ENCODE measurements at regions not wholly inside any gene's neighbourhood (a gene's known extent, or its start where the extent isn't known, plus 50 kb on each side); places are given as distances from the start of the nearest gene placed in this dataset.

- no peak for TF ChIP-seq TBP (IDR thresholded peaks at IDR 0.05; ENCODE audit: low read depth, low read length)
- Histone ChIP-seq H4K91ac (replicated peaks; ENCODE audit: insufficient read length, low read length) (no peak overlapping the region), H4K8ac (ENCODE audit: extremely low read depth, insufficient read depth, low read length) (no peak overlapping the region), H3K4me3 (ENCODE audit: extremely low read depth in 1 of 4, insufficient read depth in 2 of 4, low read depth in 3 of 4, low read length in 4 of 4) (no peak overlapping the region), H3K14ac (ENCODE audit: insufficient read length) (no peak overlapping the region), H3K4ac (replicated peaks; ENCODE audit: insufficient read length, low read depth, low read length) (no peak overlapping the region), H3K23me2 (ENCODE audit: low read depth, low read length) (no peaks in the 10 kb centered on the region), H3K4me2 (ENCODE audit: insufficient read depth in 1 of 2, low read depth in 2 of 2, low read length in 2 of 2) (no peak overlapping the region), H2BK120ac (replicated peaks; ENCODE audit: low read depth, low read length) (no peak overlapping the region), H3K23ac (ENCODE audit: insufficient read length) (no peak overlapping the region), H3K79me1 (ENCODE audit: low read depth, low read length) (no peaks in the 10 kb centered on the region), H3K27me3 (replicated peaks in 1 of 4; ENCODE audit: control insufficient read depth in 3 of 4, extremely low read depth in 1 of 4, insufficient read depth in 3 of 4, low read length in 3 of 4) (no peaks in the 10 kb centered on the region), H4K5ac (ENCODE audit: insufficient read length, low read depth, low read length) (no peak overlapping the region), H2AFZ (ENCODE audit: low read length) (no peak overlapping the region), H2BK5ac (ENCODE audit: low read depth, low read length) (no peak overlapping the region), H2BK15ac (ENCODE audit: low read length) (no peak overlapping the region), H2AK5ac (ENCODE audit: low read depth, low read length) (no peak overlapping the region), H3K18ac (ENCODE audit: extremely low read depth, low read length) (no peak overlapping the region), H3K79me2 (ENCODE audit: control insufficient read depth in 1 of 2, insufficient read depth in 2 of 2, low read length in 2 of 2) (no peaks in the 10 kb centered on the region), H4K20me1 (replicated peaks in 1 of 2; ENCODE audit: control insufficient read depth in 1 of 2, insufficient read depth in 2 of 2, low read length in 2 of 2) (no peaks in the 10 kb centered on the region), H3K9me3 (ENCODE audit: insufficient read depth in 2 of 2, low read depth in 1 of 2, low read length in 1 of 2) (no peaks in the 10 kb centered on the region), H2BK12ac (ENCODE audit: low read depth, low read length) (no peak overlapping the region), H3K4me1 (replicated peaks in 1 of 4; ENCODE audit: control insufficient read depth in 3 of 4, insufficient read depth in 4 of 4, low read length in 3 of 4) (peaks cover 0 to 3% (median under 1%) of the 10 kb centered on the region in 4 experiments; a peak in 1 of 7 replicates), H3K36me3 (ENCODE audit: control insufficient read depth in 2 of 4, insufficient read depth in 4 of 4, low read length in 3 of 4) (no peaks in the 10 kb centered on the region), H2BK20ac (ENCODE audit: low read length) (no peak overlapping the region), H3K27ac (ENCODE audit: low read depth, low read length) (no peak overlapping the region), H3K9ac (replicated peaks in 1 of 4; ENCODE audit: extremely low read depth in 1 of 4, low read depth in 3 of 4, low read length in 3 of 4) (no peak overlapping the region), H3K56ac (replicated peaks; ENCODE audit: insufficient read length, low read depth, low read length) (no peak overlapping the region)
- FAIRE-seq = no peak
- POLR2A ChIA-PET (ENCODE audit: partially characterized antibody) = no interaction called here
- CTCF ChIA-PET (ENCODE audit: partially characterized antibody) = interaction anchor here (0.6 to 1.1 kb wide), 3 partner anchors 12 to 725 kb away, joined by 3 read pairs; no protein-coding TSS in a partner anchor
- no peak for DNase-seq (ENCODE audit: low read depth in 1 of 2, low spot score in 2 of 2)
- WGBS, 2 experiments (ENCODE audit: extremely low coverage in 1 of 2, insufficient coverage in 1 of 2, insufficient read length in 1 of 2, insufficient replicate concordance in 2 of 2, low coverage in 1 of 2, low lambda C conversion rate in 2 of 2, missing lambda C conversion rate in 1 of 2) = 79% methylated on average over 1 of the region's 1 CpG; no CpG with 5 or more reads in 1 of the 2 experiments
These were observed 190.1 kb downstream of the TM2D1 start for GRCh38 chr1:61534847-61535246.
